H1 (cell line): ENCODE measurements at regions not wholly inside any gene's neighbourhood (a gene's known extent, or its start where the extent isn't known, plus 50 kb on each side); places are given as distances from the start of the nearest gene placed in this dataset.

ENCODE experiments used
- CTCF ChIA-PET: fragments of 300-600 bp; sonication (Branson Sonifier 250); formaldehyde crosslinking; loops from one replicate; lab custom pipeline; 2021; ENCODE audit not compliant: partially characterized antibody; lab: Charles Lee
- POLR2A ChIA-PET: fragments of 300-600 bp; sonication (Branson Sonifier 250); formaldehyde crosslinking; loops from one replicate; lab custom pipeline; 2021; ENCODE audit warnings: inconsistent platforms; ENCODE audit not compliant: partially characterized antibody; lab: Charles Lee
- DNase-seq, 2 experiments: peaks; one replicate each; pipeline versions ENCODE4 v3.0.0 to v3.0.0-alpha.2; 2010 to 2022; ENCODE audit warnings: low spot score in 2 of 2, low read depth in 1 of 2, mixed read lengths in 1 of 2
- FAIRE-seq: peaks from 2 replicates; lab custom pipeline; 2011; peaks lifted over from hg19 to GRCh38; lab: Jason Lieb, UNC
- H2AFZ ChIP-seq: 2 replicates; pipeline ENCODE4 v1.8.1; 2012; ENCODE audit warnings: low read length, inconsistent platforms
- H2AK5ac ChIP-seq: 2 replicates; pipeline ENCODE4 v1.6.1; 2013; ENCODE audit warnings: low read depth, low read length
- H2BK120ac ChIP-seq: replicated peaks from 2 replicates; pipeline ENCODE3; 2013; ENCODE audit warnings: low read depth, low read length, inconsistent platforms
- H2BK12ac ChIP-seq: 2 replicates; pipeline ENCODE4 v1.6.1; 2013; ENCODE audit warnings: low read depth, low read length
- H2BK15ac ChIP-seq: 2 replicates; pipeline ENCODE4 v1.6.1; 2013; ENCODE audit warnings: low read length
- H2BK20ac ChIP-seq: 2 replicates; pipeline ENCODE4 v1.6.1; 2013; ENCODE audit warnings: low read length
- H2BK5ac ChIP-seq: 2 replicates; pipeline ENCODE4 v1.6.1; 2013; ENCODE audit warnings: low read depth, low read length
- H3K14ac ChIP-seq: 2 replicates; pipeline ENCODE4 v1.6.1; 2013; ENCODE audit warnings: inconsistent platforms; ENCODE audit not compliant: insufficient read length
- H3K18ac ChIP-seq: 2 replicates; pipeline ENCODE4 v1.6.1; 2013; ENCODE audit warnings: low read length; ENCODE audit errors: extremely low read depth
- H3K23ac ChIP-seq: 2 replicates; pipeline ENCODE4 v1.6.1; 2013; ENCODE audit warnings: inconsistent platforms; ENCODE audit not compliant: insufficient read length
- H3K23me2 ChIP-seq: 2 replicates; pipeline ENCODE4 v1.6.1; 2013; ENCODE audit warnings: low read depth, low read length
- H3K27ac ChIP-seq: 2 replicates; pipeline ENCODE4 v1.6.1; 2011; ENCODE audit warnings: low read depth, low read length, inconsistent platforms
- H3K27me3 ChIP-seq, 4 experiments: replicated peaks in 1 of 4; 1 replicate in 1 of 4; 2 replicates in 3 of 4; pipeline versions ENCODE4 v1.6.1 to v1.8.1; 2011 to 2013; ENCODE audit warnings: low read length in 3 of 4, mild to moderate bottlenecking in 3 of 4, inconsistent platforms in 2 of 4, mixed read lengths in 2 of 4, moderate library complexity in 1 of 4; ENCODE audit not compliant: control insufficient read depth in 3 of 4, insufficient read depth in 3 of 4; ENCODE audit errors: extremely low read depth in 1 of 4
- H3K36me3 ChIP-seq, 4 experiments: 2 replicates each; pipeline versions ENCODE4 v1.6.1 to v1.8.1; 2011 to 2013; ENCODE audit warnings: mild to moderate bottlenecking in 4 of 4, low read length in 3 of 4, moderate library complexity in 2 of 4, control low read depth in 1 of 4, inconsistent platforms in 1 of 4; ENCODE audit not compliant: insufficient read depth in 4 of 4, control insufficient read depth in 2 of 4
- H3K4ac ChIP-seq: replicated peaks from 2 replicates; pipeline ENCODE3; 2013; ENCODE audit warnings: low read length, low read depth, mixed read lengths, inconsistent platforms; ENCODE audit not compliant: insufficient read length
- H3K4me1 ChIP-seq, 4 experiments: replicated peaks in 1 of 4; 1 replicate in 1 of 4; 2 replicates in 3 of 4; pipeline versions ENCODE4 v1.6.1 to v1.8.1; 2011 to 2013; ENCODE audit warnings: low read length in 3 of 4, inconsistent platforms in 2 of 4, mixed read lengths in 1 of 4; ENCODE audit not compliant: insufficient read depth in 4 of 4, control insufficient read depth in 3 of 4
- H3K4me2 ChIP-seq, 2 experiments: 2 replicates each; pipeline versions ENCODE4 v1.6.1 to v1.8.1; 2011 to 2013; ENCODE audit warnings: low read depth in 2 of 2, low read length in 2 of 2, control low read depth in 1 of 2, inconsistent platforms in 1 of 2, mild to moderate bottlenecking in 1 of 2; ENCODE audit not compliant: insufficient read depth in 1 of 2
- H3K4me3 ChIP-seq, 4 experiments: fragments of 200-600, 300-600 bp in 1 of 4; sonication (generic), shearing (Covaris generic), sonication (Bioruptor Twin) in 1 of 4; 2 replicates each; pipeline versions ENCODE4 v1.5.1 to v1.8.1; 2011 to 2016; ENCODE audit warnings: low read length in 4 of 4, low read depth in 3 of 4, control low read depth in 2 of 4, inconsistent platforms in 2 of 4, mild to moderate bottlenecking in 2 of 4, mixed read lengths in 1 of 4, moderate library complexity in 1 of 4; ENCODE audit not compliant: insufficient read depth in 2 of 4; ENCODE audit errors: extremely low read depth in 1 of 4
- H3K56ac ChIP-seq: replicated peaks from 2 replicates; pipeline ENCODE3; 2013; ENCODE audit warnings: low read depth, mild to moderate bottlenecking, mixed read lengths, low read length, inconsistent platforms; ENCODE audit not compliant: insufficient read length
- H3K79me1 ChIP-seq: 2 replicates; pipeline ENCODE4 v1.6.1; 2013; ENCODE audit warnings: low read depth, low read length, control low read depth
- H3K79me2 ChIP-seq, 2 experiments: 2 replicates each; pipeline versions ENCODE4 v1.6.1 to v1.8.1; 2012 to 2013; ENCODE audit warnings: low read length in 2 of 2, mild to moderate bottlenecking in 2 of 2, inconsistent platforms in 1 of 2; ENCODE audit not compliant: insufficient read depth in 2 of 2, control insufficient read depth in 1 of 2
- H3K9ac ChIP-seq, 4 experiments: replicated peaks in 1 of 4; 1 replicate in 1 of 4; 2 replicates in 3 of 4; pipeline versions ENCODE4 v1.6.1 to v1.8.1; 2011 to 2013; ENCODE audit warnings: low read depth in 3 of 4, low read length in 3 of 4, control low read depth in 2 of 4, mild to moderate bottlenecking in 2 of 4, moderate library complexity in 2 of 4, inconsistent platforms in 1 of 4; ENCODE audit errors: extremely low read depth in 1 of 4
- H3K9me3 ChIP-seq, 2 experiments: 2 replicates each; pipeline versions ENCODE4 v1.6.1 to v1.8.1; 2012 to 2013; ENCODE audit warnings: mild to moderate bottlenecking in 2 of 2, moderate library complexity in 2 of 2, control low read depth in 1 of 2, inconsistent platforms in 1 of 2, low read depth in 1 of 2, low read length in 1 of 2, mixed read lengths in 1 of 2; ENCODE audit not compliant: insufficient read depth in 2 of 2
- H4K20me1 ChIP-seq, 2 experiments: replicated peaks in 1 of 2; 2 replicates each; pipeline versions ENCODE3 to v1.8.1; 2011 to 2013; ENCODE audit warnings: inconsistent platforms in 2 of 2, low read length in 2 of 2, mild to moderate bottlenecking in 1 of 2; ENCODE audit not compliant: insufficient read depth in 2 of 2, control insufficient read depth in 1 of 2
- H4K5ac ChIP-seq: 2 replicates; pipeline ENCODE4 v1.6.1; 2013; ENCODE audit warnings: low read length, low read depth, mixed read lengths, inconsistent platforms; ENCODE audit not compliant: insufficient read length
- H4K8ac ChIP-seq: 2 replicates; pipeline ENCODE4 v1.8.0; 2013; ENCODE audit warnings: mild to moderate bottlenecking, moderate library complexity, low read length, inconsistent platforms; ENCODE audit not compliant: insufficient read depth; ENCODE audit errors: extremely low read depth
- H4K91ac ChIP-seq: replicated peaks from 2 replicates; pipeline ENCODE3; 2013; ENCODE audit warnings: low read length, mixed read lengths, inconsistent platforms; ENCODE audit not compliant: insufficient read length
- BCL11A ChIP-seq, 2 experiments: IDR thresholded peaks; one replicate each; pipeline ENCODE4 v1.6.1; 2011; ENCODE audit warnings: low read depth in 2 of 2, low read length in 2 of 2, mild to moderate bottlenecking in 2 of 2
- CEBPB ChIP-seq: IDR thresholded peaks from 2 replicates; pipeline ENCODE4 v1.6.1; 2012; ENCODE audit warnings: low read depth, low read length
- CREB1 ChIP-seq: IDR thresholded peaks from 2 replicates; pipeline ENCODE4 v1.6.1; 2012; ENCODE audit warnings: inconsistent platforms
- EZH2 ChIP-seq: fragments of 200-600 bp; sonication (generic); IDR thresholded peaks from 2 replicates; pipeline ENCODE4 v1.7.1; 2012; ENCODE audit warnings: low read depth, mild to moderate bottlenecking, moderate library complexity, low read length, inconsistent platforms; ENCODE audit not compliant: severe bottlenecking
- POLR2A ChIP-seq, 2 experiments: IDR thresholded peaks; 1 replicate in 1 of 2; 2 replicates in 1 of 2; pipeline ENCODE4 v1.6.1; 2011; ENCODE audit warnings: low read depth in 2 of 2, low read length in 2 of 2, mild to moderate bottlenecking in 2 of 2; ENCODE audit errors: control extremely low read depth in 1 of 2
- RBBP5 ChIP-seq: IDR thresholded peaks from 2 replicates; pipeline ENCODE4 v1.7.1; 2012; ENCODE audit warnings: low read depth, mild to moderate bottlenecking, inconsistent platforms, low read length, moderate library complexity, borderline replicate concordance
- RNF2 ChIP-seq: fragments of 200-900, 300-1000 bp; sonication (generic); IDR thresholded peaks from 2 replicates; pipeline ENCODE4 v1.7.1; 2016; ENCODE audit warnings: borderline replicate concordance, low read depth, mild to moderate bottlenecking, antibody characterized with exemption, low read length; ENCODE audit not compliant: poor library complexity, severe bottlenecking; ENCODE audit errors: missing control alignments
- SAP30 ChIP-seq: fragments of 300-600 bp; sonication (generic); IDR thresholded peaks from 2 replicates; pipeline ENCODE4 v1.7.1; 2012; ENCODE audit warnings: low read length, moderate library complexity, mild to moderate bottlenecking, inconsistent platforms; ENCODE audit not compliant: insufficient read depth, insufficient replicate concordance
- SP4 ChIP-seq: IDR thresholded peaks from 2 replicates; pipeline ENCODE4 v1.6.1; 2012; ENCODE audit warnings: low read length, inconsistent platforms
- TAF7 ChIP-seq: optimal IDR thresholded peaks from 2 replicates; pipeline ENCODE3; 2011; ENCODE audit warnings: low read depth, mild to moderate bottlenecking, inconsistent platforms, low read length, moderate library complexity, borderline replicate concordance
- TBP ChIP-seq: IDR thresholded peaks from 2 replicates; pipeline ENCODE4 v1.6.1; 2011; ENCODE audit warnings: low read depth, low read length, improper control_type of control experiment
- ZNF274 ChIP-seq: IDR thresholded peaks from 2 replicates; pipeline ENCODE4 v1.7.0; 2012; ENCODE audit warnings: low read length, borderline replicate concordance; ENCODE audit errors: extremely low read depth
- WGBS, 2 experiments: shearing (Covaris generic) in 1 of 2; methylation state at CpG; one replicate each; pipeline versions ENCODE4 v1.1.6 to v1.1.7; 2013 to 2015; ENCODE audit warnings: low lambda C conversion rate in 2 of 2, mixed read lengths in 2 of 2, inconsistent platforms in 1 of 2, low coverage in 1 of 2, missing lambda C conversion rate in 1 of 2; ENCODE audit not compliant: insufficient replicate concordance in 2 of 2, insufficient coverage in 1 of 2, insufficient read length in 1 of 2; ENCODE audit errors: extremely low coverage in 1 of 2, missing lambda C conversion rate in 1 of 2; 5-methylcytosine and 5-hydroxymethylcytosine counted together
- TF ChIP-seq, protein P1 (sequence below), 3 experiments: IDR thresholded peaks; 1 replicate in 2 of 3; 2 replicates in 1 of 3; pipeline versions ENCODE4 v1.5.1 to v1.6.1; 2011; ENCODE audit warnings: low read length in 3 of 3, mild to moderate bottlenecking in 3 of 3, inconsistent platforms in 2 of 3, low read depth in 1 of 3, moderate library complexity in 1 of 3; ENCODE audit not compliant: insufficient read depth in 1 of 3; ENCODE audit errors: control extremely low read depth in 1 of 3

DNA sequence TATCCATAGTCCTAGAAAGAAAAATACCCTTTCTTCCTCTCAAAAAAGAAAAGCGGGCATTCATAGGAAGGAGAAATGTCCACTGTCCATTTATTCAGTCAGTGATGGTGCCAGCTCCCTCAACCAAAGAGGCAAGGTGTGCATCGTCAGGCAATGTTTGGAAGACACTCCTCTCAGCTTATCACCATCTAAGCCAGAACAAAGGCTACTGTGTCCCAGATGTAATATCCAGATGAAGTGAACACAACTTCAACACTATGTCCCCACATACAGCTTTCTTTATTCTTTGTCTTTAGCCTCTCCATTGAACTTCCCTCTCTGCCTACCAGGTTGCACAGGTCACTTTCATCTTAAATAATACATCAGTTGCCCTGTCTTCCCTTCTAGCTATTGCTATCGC, 131.4 kb upstream of the RNF32 start:
- Histone ChIP-seq H2BK120ac (no peak overlapping the region), H3K18ac (no peak overlapping the region), H3K79me1 (no peaks in the 10 kb centered on the region), H2AK5ac (no peak overlapping the region), H3K79me2 (no peaks in the 10 kb centered on the region), H3K14ac (no peak overlapping the region), H4K20me1 (no peaks in the 10 kb centered on the region), H2BK5ac (no peak overlapping the region), H3K4me1 (no peaks in the 10 kb centered on the region), H3K9me3 (no peaks in the 10 kb centered on the region), H3K27ac (no peak overlapping the region), H3K56ac (no peak overlapping the region), H3K23ac (no peak overlapping the region), H2BK20ac (no peak overlapping the region), H3K23me2 (no peaks in the 10 kb centered on the region), H4K5ac (no peak overlapping the region), H3K36me3 (no peaks in the 10 kb centered on the region), H2AFZ (no peak overlapping the region), H3K4ac (no peak overlapping the region), H4K8ac (no peak overlapping the region), H2BK15ac (no peak overlapping the region), H3K9ac (no peak overlapping the region), H3K27me3 (no peaks in the 10 kb centered on the region), H3K4me3 (no peak overlapping the region), H4K91ac (no peak overlapping the region), H2BK12ac (no peak overlapping the region), H3K4me2 (no peak overlapping the region)
- ChIA-PET POLR2A (no interaction called here), CTCF (interaction anchor here (0.6 to 1.0 kb wide), 2 partner anchors 18 to 166 kb away, joined by 3 read pairs; no protein-coding TSS in a partner anchor)
- no peak for FAIRE-seq
- WGBS, 2 experiments = 82% methylated on average over 3 of the region's 3 CpGs; no CpG with 5 or more reads in 1 of the 2 experiments
- no peak for DNase-seq
- TF ChIP-seq SAP30 = no peak
- no peak for TF ChIP-seq CEBPB
- no peak for TF ChIP-seq TAF7
- no peak for TF ChIP-seq POLR2A (IDR thresholded peaks at IDR 0.05; ENCODE audit: control extremely low read depth in 1 of 2, low read depth in 2 of 2, low read length in 2 of 2)
- TF ChIP-seq, protein P1, sequence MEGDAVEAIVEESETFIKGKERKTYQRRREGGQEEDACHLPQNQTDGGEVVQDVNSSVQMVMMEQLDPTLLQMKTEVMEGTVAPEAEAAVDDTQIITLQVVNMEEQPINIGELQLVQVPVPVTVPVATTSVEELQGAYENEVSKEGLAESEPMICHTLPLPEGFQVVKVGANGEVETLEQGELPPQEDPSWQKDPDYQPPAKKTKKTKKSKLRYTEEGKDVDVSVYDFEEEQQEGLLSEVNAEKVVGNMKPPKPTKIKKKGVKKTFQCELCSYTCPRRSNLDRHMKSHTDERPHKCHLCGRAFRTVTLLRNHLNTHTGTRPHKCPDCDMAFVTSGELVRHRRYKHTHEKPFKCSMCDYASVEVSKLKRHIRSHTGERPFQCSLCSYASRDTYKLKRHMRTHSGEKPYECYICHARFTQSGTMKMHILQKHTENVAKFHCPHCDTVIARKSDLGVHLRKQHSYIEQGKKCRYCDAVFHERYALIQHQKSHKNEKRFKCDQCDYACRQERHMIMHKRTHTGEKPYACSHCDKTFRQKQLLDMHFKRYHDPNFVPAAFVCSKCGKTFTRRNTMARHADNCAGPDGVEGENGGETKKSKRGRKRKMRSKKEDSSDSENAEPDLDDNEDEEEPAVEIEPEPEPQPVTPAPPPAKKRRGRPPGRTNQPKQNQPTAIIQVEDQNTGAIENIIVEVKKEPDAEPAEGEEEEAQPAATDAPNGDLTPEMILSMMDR (IDR thresholded peaks at IDR 0.05; ENCODE audit: control extremely low read depth in 1 of 3, insufficient read depth in 1 of 3, low read depth in 1 of 3, low read length in 3 of 3) = no peak
- no peak for TF ChIP-seq RNF2
- TF ChIP-seq SP4 = no peak
- TF ChIP-seq ZNF274 = no peak
- no peak for TF ChIP-seq CREB1
- TF ChIP-seq RBBP5 = no peak
- no peak for TF ChIP-seq EZH2
- TF ChIP-seq BCL11A (IDR thresholded peaks at IDR 0.05; ENCODE audit: low read depth in 2 of 2, low read length in 2 of 2) = no peak
- TF ChIP-seq TBP = no peak
